ENCODE measurements at regions not wholly inside any gene's neighbourhood (a gene's known extent, or its start where the extent isn't known, plus 50 kb on each side); places are given as distances from the start of the nearest gene placed in this dataset.

DNA sequence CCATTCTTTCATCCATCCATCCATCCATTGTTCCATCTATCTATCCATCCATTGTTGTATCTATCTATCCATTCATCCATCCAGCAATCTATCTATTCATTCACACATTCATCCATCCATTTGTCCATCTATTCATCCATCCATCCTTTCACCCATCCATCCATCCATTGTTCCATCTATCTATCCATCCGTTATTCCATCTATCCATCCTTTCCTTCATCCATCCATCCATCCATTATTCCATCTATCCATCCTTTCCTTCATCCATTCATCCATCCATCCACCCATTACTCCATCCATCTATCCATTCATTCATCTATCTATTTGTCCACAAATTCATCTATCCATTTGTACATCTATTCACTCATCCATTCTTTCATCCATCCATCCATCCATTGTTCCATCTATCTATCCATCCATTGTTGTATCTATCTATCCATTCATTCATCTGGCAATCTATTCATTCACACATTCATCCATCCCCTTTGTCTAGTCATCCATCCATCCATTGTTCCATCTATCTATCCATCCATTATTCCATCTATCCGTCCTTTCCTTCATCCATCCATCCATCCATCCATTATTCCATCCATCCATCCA, 65.9 kb upstream of the ANO1 start:
- TF ChIP-seq, protein P1, sequence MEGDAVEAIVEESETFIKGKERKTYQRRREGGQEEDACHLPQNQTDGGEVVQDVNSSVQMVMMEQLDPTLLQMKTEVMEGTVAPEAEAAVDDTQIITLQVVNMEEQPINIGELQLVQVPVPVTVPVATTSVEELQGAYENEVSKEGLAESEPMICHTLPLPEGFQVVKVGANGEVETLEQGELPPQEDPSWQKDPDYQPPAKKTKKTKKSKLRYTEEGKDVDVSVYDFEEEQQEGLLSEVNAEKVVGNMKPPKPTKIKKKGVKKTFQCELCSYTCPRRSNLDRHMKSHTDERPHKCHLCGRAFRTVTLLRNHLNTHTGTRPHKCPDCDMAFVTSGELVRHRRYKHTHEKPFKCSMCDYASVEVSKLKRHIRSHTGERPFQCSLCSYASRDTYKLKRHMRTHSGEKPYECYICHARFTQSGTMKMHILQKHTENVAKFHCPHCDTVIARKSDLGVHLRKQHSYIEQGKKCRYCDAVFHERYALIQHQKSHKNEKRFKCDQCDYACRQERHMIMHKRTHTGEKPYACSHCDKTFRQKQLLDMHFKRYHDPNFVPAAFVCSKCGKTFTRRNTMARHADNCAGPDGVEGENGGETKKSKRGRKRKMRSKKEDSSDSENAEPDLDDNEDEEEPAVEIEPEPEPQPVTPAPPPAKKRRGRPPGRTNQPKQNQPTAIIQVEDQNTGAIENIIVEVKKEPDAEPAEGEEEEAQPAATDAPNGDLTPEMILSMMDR (IDR thresholded peaks at IDR 0.05): no peak
- no peak for TF ChIP-seq EZH2 (IDR thresholded peaks at IDR 0.05; ENCODE audit: borderline replicate concordance, insufficient read depth, low read depth, low read length, poor library complexity, severe bottlenecking)
